ENCODE measurements at regions not wholly inside any gene's neighbourhood (a gene's known extent, or its start where the extent isn't known, plus 50 kb on each side); places are given as distances from the start of the nearest gene placed in this dataset.

- no peaks in the 10 kb centered on the region for H3K9me3 Mint-ChIP-seq
- no peaks in the 10 kb centered on the region; the same call in 1 of the 2 replicates for H3K27me3 Mint-ChIP-seq (ENCODE audit: insufficient read depth)
- no peaks in the 10 kb centered on the region for H3K36me3 Mint-ChIP-seq (ENCODE audit: low read depth)
- no peak overlapping the region for H3K4me3 Mint-ChIP-seq
- no peak overlapping the region for H3K27ac Mint-ChIP-seq
- no peak for TF ChIP-seq CTCF (IDR thresholded peaks at IDR 0.05)
- H3K4me1 Mint-ChIP-seq (ENCODE audit: low read depth) = peaks cover 17% of the 10 kb centered on the region; the same call in 1 of the 2 replicates
- no peak for DNase-seq
Observed at GRCh38 chr2:181307203-181307991, 149.8 kb upstream of the ITGA4 start.

GRCh38 chr2:181308766-181309515, 148.2 kb upstream of the ITGA4 start:
- H3K36me3 Mint-ChIP-seq (ENCODE audit: low read depth) = no peaks in the 10 kb centered on the region
- no peaks in the 10 kb centered on the region for H3K9me3 Mint-ChIP-seq
- DNase-seq = no peak
- no peaks in the 10 kb centered on the region; the same call in 1 of the 2 replicates for H3K27me3 Mint-ChIP-seq (ENCODE audit: insufficient read depth)
- H3K4me1 Mint-ChIP-seq (ENCODE audit: low read depth) = peaks cover 17% of the 10 kb centered on the region; the same call in 1 of the 2 replicates
- TF ChIP-seq CTCF (IDR thresholded peaks at IDR 0.05) = no peak
- H3K27ac Mint-ChIP-seq = no peak overlapping the region; the same call in 1 of the 2 replicates
- H3K4me3 Mint-ChIP-seq = peak overlapping the region; percentile 6; the same call in 1 of the 2 replicates

GRCh38 chr2:181309586-181309985, 147.6 kb upstream of the ITGA4 start:
- H3K27me3 Mint-ChIP-seq (ENCODE audit: insufficient read depth) = no peaks in the 10 kb centered on the region; the same call in 1 of the 2 replicates

GRCh38 chr2:181310967-181311366, 146.2 kb upstream of the ITGA4 start:
- Mint-ChIP-seq H3K4me3 (no peak overlapping the region), H3K4me1 (ENCODE audit: low read depth) (peaks cover 17% of the 10 kb centered on the region; the same call in 1 of the 2 replicates), H3K27ac (no peak overlapping the region), H3K9me3 (no peaks in the 10 kb centered on the region), H3K27me3 (ENCODE audit: insufficient read depth) (no peaks in the 10 kb centered on the region), H3K36me3 (ENCODE audit: low read depth) (no peaks in the 10 kb centered on the region)
- no peak for TF ChIP-seq CTCF (IDR thresholded peaks at IDR 0.05)
- no peak for DNase-seq

More at GRCh38 chr2:181309586-181309985, 147.6 kb upstream of the ITGA4 start:
- TF ChIP-seq CTCF (IDR thresholded peaks at IDR 0.05) = no peak
- Mint-ChIP-seq H3K4me3 (peak overlapping the region; percentile 6; the same call in 1 of the 2 replicates), H3K27ac (no peak overlapping the region), H3K9me3 (no peaks in the 10 kb centered on the region), H3K36me3 (ENCODE audit: low read depth) (no peaks in the 10 kb centered on the region), H3K4me1 (ENCODE audit: low read depth) (peaks cover 17% of the 10 kb centered on the region; the same call in 1 of the 2 replicates)
- DNase-seq = no peak

GRCh38 chr2:181311837-181312236, 145.3 kb upstream of the ITGA4 start:
- Mint-ChIP-seq H3K9me3 (no peaks in the 10 kb centered on the region), H3K27ac (no peak overlapping the region), H3K36me3 (ENCODE audit: low read depth) (no peaks in the 10 kb centered on the region), H3K4me1 (ENCODE audit: low read depth) (peaks cover 10% of the 10 kb centered on the region; the same call in 1 of the 2 replicates), H3K27me3 (ENCODE audit: insufficient read depth) (no peaks in the 10 kb centered on the region), H3K4me3 (no peak overlapping the region)
- DNase-seq = no peak
- no peak for TF ChIP-seq CTCF (IDR thresholded peaks at IDR 0.05)
